Upper lobe of right lung (tissue), 1 donor: ENCODE measurements at regions not wholly inside any gene's neighbourhood (a gene's known extent, or its start where the extent isn't known, plus 50 kb on each side); places are given as distances from the start of the nearest gene placed in this dataset.

ENCODE experiments used
- ATAC-seq: fragments of 200-7000 bp; cut with Tn5 transposase; one replicate; pipeline ENCODE4 v1.9.1; 2020; ENCODE audit warnings: mild to moderate bottlenecking, moderate library complexity
- DNase-seq: peaks from one replicate; pipeline ENCODE4 v3.0.0-alpha.2; 2020
- H3K27ac ChIP-seq: fragments of 200-600 bp; one replicate; pipeline ENCODE4 v1.8.0; 2022
- H3K27me3 ChIP-seq: fragments of 200-600 bp; one replicate; pipeline ENCODE4 v1.8.0; 2022; ENCODE audit warnings: mild to moderate bottlenecking
- H3K36me3 ChIP-seq: fragments of 200-600 bp; one replicate; pipeline ENCODE4 v1.8.0; 2022
- H3K4me1 ChIP-seq: fragments of 200-600 bp; one replicate; pipeline ENCODE4 v1.8.0; 2022
- H3K4me3 ChIP-seq: fragments of 200-600 bp; one replicate; pipeline ENCODE4 v1.8.0; 2022; ENCODE audit warnings: mild to moderate bottlenecking
- H3K9me3 ChIP-seq: fragments of 200-600 bp; one replicate; pipeline ENCODE4 v1.8.0; 2022
- intact Hi-C: fragments of 100-400 bp; cut with DNase I; formaldehyde crosslinking; loops from one replicate; pipeline ENCODE4 v1.11.0; 2022
- TF ChIP-seq, protein P1 (sequence below): fragments of 200-600 bp; IDR thresholded peaks from one replicate; pipeline ENCODE4 v1.8.0; 2022; ENCODE audit warnings: antibody characterized with exemption
- donor health status: DM: no; HTN: yes; CAD: no; lungs with severe emphysema.

DNA sequence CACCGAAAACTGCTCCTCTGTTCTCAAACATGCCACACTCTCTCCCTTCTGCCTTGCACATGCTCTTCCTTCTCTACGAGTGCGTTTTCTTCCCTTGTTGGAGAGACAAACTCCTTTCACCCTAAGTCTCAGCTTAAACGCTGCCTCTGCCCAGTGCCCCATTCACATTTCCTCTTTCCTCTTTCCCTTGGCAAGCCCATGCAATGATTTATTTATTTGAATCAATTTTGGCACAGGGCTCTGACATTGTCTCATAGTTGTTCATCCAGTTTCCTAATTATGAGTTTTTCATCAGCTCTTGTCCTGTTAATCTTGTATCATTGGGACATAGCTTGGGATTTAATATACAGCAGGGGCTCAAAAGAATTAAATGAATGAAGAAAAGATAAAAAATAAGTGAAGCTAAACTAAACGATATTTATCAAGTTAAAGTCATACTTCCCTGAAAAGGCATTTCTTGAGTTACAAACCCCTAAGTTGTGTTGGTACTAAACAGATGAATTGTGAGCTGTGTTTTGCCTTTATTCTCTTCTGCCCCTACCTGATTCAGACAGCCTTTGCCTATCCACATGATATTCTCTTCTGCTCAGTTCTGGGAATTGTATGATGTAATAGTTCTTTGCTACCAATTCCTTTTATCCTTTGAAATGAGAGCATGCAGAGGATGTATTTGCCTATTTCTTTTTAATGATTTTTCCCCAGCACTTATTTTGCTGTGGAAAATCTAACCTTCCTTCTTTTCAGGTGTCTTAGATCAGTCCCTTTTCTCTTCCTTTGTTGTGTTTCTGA, 704.4 kb downstream of the UTRN start:
- Histone ChIP-seq H3K27me3 (no peaks in the 10 kb centered on the region), H3K27ac (no peak overlapping the region), H3K36me3 (no peaks in the 10 kb centered on the region), H3K4me1 (no peaks in the 10 kb centered on the region), H3K4me3 (no peak overlapping the region), H3K9me3 (no peaks in the 10 kb centered on the region)
- DNase-seq (no peak), ATAC-seq (no peak)
- intact Hi-C loops = no loop called here
- TF ChIP-seq, protein P1, sequence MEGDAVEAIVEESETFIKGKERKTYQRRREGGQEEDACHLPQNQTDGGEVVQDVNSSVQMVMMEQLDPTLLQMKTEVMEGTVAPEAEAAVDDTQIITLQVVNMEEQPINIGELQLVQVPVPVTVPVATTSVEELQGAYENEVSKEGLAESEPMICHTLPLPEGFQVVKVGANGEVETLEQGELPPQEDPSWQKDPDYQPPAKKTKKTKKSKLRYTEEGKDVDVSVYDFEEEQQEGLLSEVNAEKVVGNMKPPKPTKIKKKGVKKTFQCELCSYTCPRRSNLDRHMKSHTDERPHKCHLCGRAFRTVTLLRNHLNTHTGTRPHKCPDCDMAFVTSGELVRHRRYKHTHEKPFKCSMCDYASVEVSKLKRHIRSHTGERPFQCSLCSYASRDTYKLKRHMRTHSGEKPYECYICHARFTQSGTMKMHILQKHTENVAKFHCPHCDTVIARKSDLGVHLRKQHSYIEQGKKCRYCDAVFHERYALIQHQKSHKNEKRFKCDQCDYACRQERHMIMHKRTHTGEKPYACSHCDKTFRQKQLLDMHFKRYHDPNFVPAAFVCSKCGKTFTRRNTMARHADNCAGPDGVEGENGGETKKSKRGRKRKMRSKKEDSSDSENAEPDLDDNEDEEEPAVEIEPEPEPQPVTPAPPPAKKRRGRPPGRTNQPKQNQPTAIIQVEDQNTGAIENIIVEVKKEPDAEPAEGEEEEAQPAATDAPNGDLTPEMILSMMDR = no peak

DNA sequence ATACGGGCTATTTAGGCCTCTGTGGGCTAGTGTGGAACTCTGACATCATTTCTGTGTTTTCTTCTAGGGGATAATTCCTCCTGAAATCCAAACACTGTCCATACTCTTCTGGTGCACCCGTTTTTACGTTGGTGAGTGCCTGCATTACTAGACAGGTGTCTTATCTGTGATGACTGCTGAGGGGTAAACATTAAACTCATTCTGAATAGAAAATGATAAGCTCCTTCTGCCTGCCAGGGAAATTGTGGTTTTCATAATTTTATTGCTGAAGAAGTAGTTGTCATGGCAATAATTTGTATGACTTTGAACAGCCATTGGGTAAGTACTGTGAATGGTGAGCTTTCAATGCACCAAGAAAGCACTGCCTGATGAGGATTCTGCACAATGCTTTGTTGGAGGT, 705.6 kb downstream of the UTRN start:
- Histone ChIP-seq H3K4me1 (no peaks in the 10 kb centered on the region), H3K27me3 (no peaks in the 10 kb centered on the region), H3K9me3 (no peaks in the 10 kb centered on the region), H3K36me3 (no peaks in the 10 kb centered on the region), H3K27ac (no peak overlapping the region), H3K4me3 (no peak overlapping the region)
- TF ChIP-seq, protein P1 = no peak
- no peak for DNase-seq
- intact Hi-C loops = no loop called here
- no peak for ATAC-seq

DNA sequence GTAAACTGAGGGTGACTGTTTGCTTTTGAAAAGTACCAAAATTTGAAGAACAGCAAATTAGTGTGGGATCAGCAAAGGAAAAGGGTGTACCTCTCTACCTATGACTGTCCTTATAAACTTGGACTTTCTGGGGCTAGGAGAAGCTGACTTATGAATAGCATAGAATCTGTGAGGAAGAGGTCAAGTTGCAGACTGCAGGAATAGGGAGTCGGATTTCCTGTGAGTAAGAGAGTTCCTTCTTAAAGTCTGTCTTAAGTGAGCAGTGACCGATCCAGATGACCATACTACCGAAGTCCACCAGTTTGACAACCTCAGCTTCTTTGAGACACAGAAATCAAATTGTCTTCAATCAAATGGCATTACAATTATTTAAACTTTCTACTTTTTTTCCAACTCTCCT, 708.7 kb downstream of the UTRN start:
- TF ChIP-seq, protein P1 = no peak
- intact Hi-C loops = no loop called here
- no peak for ATAC-seq

DNA sequence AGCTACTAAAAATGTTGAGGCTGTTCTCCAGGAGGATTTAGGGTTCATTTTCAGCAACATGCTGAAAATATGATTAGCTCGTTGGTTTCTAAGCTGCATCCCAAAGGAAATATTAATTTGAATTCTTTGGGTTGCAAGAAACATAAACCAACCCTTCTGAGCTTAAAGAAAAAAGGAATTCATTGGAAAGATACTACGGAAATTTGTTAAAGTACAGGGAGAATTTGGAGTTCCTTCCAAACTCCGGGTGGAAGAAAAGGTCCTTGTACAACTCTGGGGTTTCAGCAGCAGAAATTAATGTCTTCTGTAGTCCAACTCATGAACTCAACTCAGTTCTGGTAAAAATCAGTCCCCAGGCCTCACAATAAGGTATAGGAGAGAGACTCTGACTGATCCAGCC, 712.9 kb downstream of the UTRN start:
- H3K27ac ChIP-seq = no peak overlapping the region
- H3K9me3 ChIP-seq = no peaks in the 10 kb centered on the region
- intact Hi-C loops = no loop called here
- no peak overlapping the region for H3K4me3 ChIP-seq
- TF ChIP-seq, protein P1 = no peak
- H3K27me3 ChIP-seq = no peaks in the 10 kb centered on the region
- no peak for ATAC-seq
- H3K36me3 ChIP-seq = no peaks in the 10 kb centered on the region
- DNase-seq = no peak
- no peaks in the 10 kb centered on the region for H3K4me1 ChIP-seq

More for the DNA sequence above, 708.7 kb downstream of the UTRN start:
- Histone ChIP-seq H3K9me3 (no peaks in the 10 kb centered on the region), H3K27ac (no peak overlapping the region), H3K4me1 (no peaks in the 10 kb centered on the region), H3K4me3 (no peak overlapping the region), H3K27me3 (no peaks in the 10 kb centered on the region), H3K36me3 (no peaks in the 10 kb centered on the region)
- no peak for DNase-seq

DNA sequence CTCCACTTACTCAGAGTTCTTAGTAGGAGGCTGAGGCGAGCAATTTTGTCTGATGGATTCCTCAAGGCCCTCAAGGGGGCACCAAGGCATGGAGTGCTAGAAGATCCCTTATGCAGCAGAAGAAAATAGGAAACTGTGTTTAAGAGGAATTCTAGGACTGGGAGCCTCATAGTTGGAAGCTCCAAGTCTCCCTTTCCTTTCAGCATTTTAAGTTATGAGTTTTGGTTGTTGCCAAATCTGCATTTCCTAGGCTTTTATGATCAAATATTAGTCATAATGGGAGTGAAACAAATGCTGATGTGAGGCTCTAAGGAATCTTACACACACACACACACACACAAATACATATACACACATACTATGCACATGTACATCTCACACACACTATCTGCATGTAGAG, 714.0 kb downstream of the UTRN start:
- intact Hi-C loops = no loop called here

More for the DNA sequence above, 714.0 kb downstream of the UTRN start:
- Histone ChIP-seq H3K27ac (no peak overlapping the region), H3K4me3 (no peak overlapping the region), H3K27me3 (no peaks in the 10 kb centered on the region), H3K4me1 (no peaks in the 10 kb centered on the region), H3K9me3 (no peaks in the 10 kb centered on the region), H3K36me3 (no peaks in the 10 kb centered on the region)
- no peak for ATAC-seq
- TF ChIP-seq, protein P1 = no peak
- no peak for DNase-seq
